Left ventricle myocardium inferior (tissue), 1 donor: ENCODE measurements at regions not wholly inside any gene's neighbourhood (a gene's known extent, or its start where the extent isn't known, plus 50 kb on each side); places are given as distances from the start of the nearest gene placed in this dataset.
"Not testable (repeated sequence)": the region's sequence is repeated elsewhere in the genome, so short reads cannot be mapped to it uniquely, and the experiment has no call there.

Experiments
- DNase-seq: peaks from one replicate; pipeline ENCODE4 v3.0.0-alpha.2; 2020
- H3K27ac ChIP-seq: fragments of 200-600 bp; replicated peaks from 2 replicates; pipeline ENCODE4 v1.8.0; 2021
- H3K27me3 ChIP-seq: fragments of 200-600 bp; 2 replicates; pipeline ENCODE4 v1.8.0; 2021; ENCODE audit warnings: low read depth
- H3K36me3 ChIP-seq: fragments of 200-600 bp; 2 replicates; pipeline ENCODE4 v1.8.0; 2021
- H3K4me1 ChIP-seq: fragments of 200-600 bp; 2 replicates; pipeline ENCODE4 v1.8.0; 2021
- H3K4me3 ChIP-seq: fragments of 200-600 bp; 2 replicates; pipeline ENCODE4 v1.8.0; 2021; ENCODE audit warnings: mild to moderate bottlenecking, moderate library complexity
- H3K9me3 ChIP-seq: fragments of 200-600 bp; replicated peaks from 2 replicates; pipeline ENCODE4 v1.8.0; 2021
- intact Hi-C: fragments of 100-400 bp; cut with micrococcal nuclease; formaldehyde crosslinking; loops from one replicate; pipeline ENCODE4 v1.11.0; 2022
- TF ChIP-seq, protein P1 (sequence below): fragments of 200-600 bp; IDR thresholded peaks from 2 replicates; pipeline ENCODE4 v1.8.0; 2021; ENCODE audit warnings: antibody characterized with exemption, mild to moderate bottlenecking, borderline replicate concordance
- donor health status: DM: no; HTN: yes; CAD: no; lungs with severe emphysema.

DNA sequence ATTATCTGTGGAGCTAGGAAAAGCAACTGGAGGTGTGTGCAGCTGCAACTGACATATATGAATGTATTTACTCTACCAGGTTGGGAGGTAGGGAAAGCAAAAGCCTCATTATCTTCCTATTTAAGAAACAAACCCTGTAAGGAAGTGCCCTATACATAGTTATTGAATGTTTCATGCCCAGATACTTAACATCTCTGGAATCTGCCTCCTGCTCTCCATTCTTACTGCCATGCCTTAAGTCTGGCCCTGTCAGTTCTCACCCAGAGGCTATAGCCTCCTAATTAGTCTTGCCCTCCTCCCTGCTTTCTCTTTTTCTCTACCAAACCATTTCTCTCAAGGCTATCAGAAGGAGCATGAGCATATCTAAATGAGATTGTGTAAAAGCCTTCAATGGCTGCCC lies 542.6 kb upstream of the LRRN3 start:
- no peaks in the 10 kb centered on the region for H3K4me1 ChIP-seq
- no peak overlapping the region for H3K27ac ChIP-seq
- intact Hi-C loops = no loop called here
- no peaks in the 10 kb centered on the region for H3K36me3 ChIP-seq
- TF ChIP-seq, protein P1, sequence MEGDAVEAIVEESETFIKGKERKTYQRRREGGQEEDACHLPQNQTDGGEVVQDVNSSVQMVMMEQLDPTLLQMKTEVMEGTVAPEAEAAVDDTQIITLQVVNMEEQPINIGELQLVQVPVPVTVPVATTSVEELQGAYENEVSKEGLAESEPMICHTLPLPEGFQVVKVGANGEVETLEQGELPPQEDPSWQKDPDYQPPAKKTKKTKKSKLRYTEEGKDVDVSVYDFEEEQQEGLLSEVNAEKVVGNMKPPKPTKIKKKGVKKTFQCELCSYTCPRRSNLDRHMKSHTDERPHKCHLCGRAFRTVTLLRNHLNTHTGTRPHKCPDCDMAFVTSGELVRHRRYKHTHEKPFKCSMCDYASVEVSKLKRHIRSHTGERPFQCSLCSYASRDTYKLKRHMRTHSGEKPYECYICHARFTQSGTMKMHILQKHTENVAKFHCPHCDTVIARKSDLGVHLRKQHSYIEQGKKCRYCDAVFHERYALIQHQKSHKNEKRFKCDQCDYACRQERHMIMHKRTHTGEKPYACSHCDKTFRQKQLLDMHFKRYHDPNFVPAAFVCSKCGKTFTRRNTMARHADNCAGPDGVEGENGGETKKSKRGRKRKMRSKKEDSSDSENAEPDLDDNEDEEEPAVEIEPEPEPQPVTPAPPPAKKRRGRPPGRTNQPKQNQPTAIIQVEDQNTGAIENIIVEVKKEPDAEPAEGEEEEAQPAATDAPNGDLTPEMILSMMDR = no peak
- no peak overlapping the region for H3K4me3 ChIP-seq
- peaks cover 35% of the 10 kb centered on the region for H3K9me3 ChIP-seq
- DNase-seq = no peak
- H3K27me3 ChIP-seq = no peaks in the 10 kb centered on the region

DNA sequence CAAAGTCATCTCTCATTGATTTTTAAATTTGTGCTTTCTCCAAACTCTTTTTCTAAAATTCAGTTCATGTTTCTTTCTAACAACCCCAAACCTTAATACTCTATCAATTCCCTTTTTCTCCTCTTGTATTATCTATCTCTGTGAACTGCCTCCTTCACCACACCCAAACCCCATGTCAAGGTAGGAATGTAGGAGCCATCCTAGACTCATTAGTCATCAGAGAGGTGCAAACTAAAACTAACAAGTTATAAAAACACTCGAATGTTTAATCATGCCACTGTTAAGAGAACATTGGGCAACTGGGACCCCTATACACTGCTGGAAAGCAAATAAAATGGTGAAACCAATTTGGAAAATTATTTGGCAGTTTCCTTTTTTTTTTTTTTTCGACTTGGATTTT lies 533.8 kb upstream of the LRRN3 start:
- Histone ChIP-seq H3K36me3 (no peaks in the 10 kb centered on the region), H3K27me3 (no peaks in the 10 kb centered on the region), H3K9me3 (peaks cover 24% of the 10 kb centered on the region), H3K4me1 (no peaks in the 10 kb centered on the region), H3K4me3 (no peak overlapping the region), H3K27ac (no peak overlapping the region)
- no peak for DNase-seq
- TF ChIP-seq, protein P1 = no peak
- intact Hi-C loops = no loop called here

DNA sequence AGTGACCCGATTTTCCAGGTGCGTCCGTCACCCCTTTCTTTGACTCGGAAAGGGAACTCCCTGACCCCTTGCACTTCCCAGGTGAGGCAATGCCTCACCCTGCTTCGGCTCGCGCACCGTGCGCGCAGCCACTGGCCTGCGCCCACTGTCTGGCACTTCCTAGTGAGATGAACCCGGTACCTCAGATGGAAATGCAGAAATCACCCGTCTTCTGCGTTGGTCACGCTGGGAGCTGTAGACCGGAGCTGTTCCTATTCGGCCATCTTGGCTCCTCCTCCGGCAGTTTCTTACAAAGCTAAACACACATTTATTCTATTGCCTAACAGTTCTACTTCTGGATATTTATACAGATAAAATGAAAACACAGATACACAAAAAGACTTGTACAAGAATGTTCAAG lies 527.6 kb upstream of the LRRN3 start:
- H3K36me3 ChIP-seq, H3K27me3 ChIP-seq, H3K4me3 ChIP-seq, intact Hi-C loops, H3K9me3 ChIP-seq, DNase-seq, H3K27ac ChIP-seq, H3K4me1 ChIP-seq: not testable (repeated sequence)

DNA sequence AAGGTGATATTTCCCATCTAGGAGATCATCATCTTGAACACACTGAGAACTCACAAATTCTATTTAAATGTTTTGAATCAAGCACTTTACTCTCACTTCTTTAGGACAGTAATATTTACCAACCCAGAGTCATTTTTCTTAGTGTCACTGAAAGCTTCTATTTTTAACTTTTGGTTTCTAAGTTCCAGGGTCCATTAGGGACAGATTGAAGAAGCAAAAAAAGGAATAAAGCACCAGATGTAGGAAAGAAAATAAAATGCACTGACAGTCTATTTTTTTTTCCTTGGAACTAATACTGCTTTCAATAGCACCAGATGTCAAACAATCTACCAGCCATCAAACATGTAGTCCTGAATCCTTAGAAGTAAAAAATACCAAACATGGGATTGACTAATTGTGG lies 526.7 kb upstream of the LRRN3 start:
- no peaks in the 10 kb centered on the region for H3K9me3 ChIP-seq
- intact Hi-C loops = no loop called here
- DNase-seq = no peak
- no peaks in the 10 kb centered on the region for H3K36me3 ChIP-seq
- no peaks in the 10 kb centered on the region for H3K27me3 ChIP-seq
- H3K4me1 ChIP-seq = peaks cover 7% of the 10 kb centered on the region
- H3K27ac ChIP-seq = no peak overlapping the region
- H3K4me3 ChIP-seq = no peak overlapping the region
- TF ChIP-seq, protein P1 = no peak

DNA sequence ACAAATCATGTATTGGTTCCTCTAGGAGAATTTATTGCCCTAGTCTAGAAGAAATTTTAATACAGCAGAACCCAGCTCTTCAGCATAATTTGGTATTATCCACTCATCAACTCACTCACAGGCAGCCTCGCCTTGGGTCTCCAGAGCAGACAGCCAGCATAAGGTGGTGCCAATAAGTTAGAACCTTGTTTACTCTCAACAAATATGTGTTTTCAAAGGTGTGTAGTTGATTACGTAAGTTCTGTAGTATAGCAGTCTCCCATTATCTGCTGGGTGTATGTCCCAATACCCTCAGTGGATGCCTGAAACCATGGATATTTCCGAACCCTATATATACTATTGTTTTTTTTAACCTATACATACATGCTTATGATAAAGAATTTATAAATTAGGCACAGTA lies 522.5 kb upstream of the LRRN3 start:
- H3K4me3 ChIP-seq = no peak overlapping the region
- H3K4me1 ChIP-seq = peaks cover 7% of the 10 kb centered on the region
- DNase-seq = no peak
- TF ChIP-seq, protein P1 = no peak
- no peaks in the 10 kb centered on the region for H3K27me3 ChIP-seq
- intact Hi-C loops = no loop called here
- H3K27ac ChIP-seq = no peak overlapping the region
- H3K36me3 ChIP-seq = no peaks in the 10 kb centered on the region
- no peaks in the 10 kb centered on the region for H3K9me3 ChIP-seq

DNA sequence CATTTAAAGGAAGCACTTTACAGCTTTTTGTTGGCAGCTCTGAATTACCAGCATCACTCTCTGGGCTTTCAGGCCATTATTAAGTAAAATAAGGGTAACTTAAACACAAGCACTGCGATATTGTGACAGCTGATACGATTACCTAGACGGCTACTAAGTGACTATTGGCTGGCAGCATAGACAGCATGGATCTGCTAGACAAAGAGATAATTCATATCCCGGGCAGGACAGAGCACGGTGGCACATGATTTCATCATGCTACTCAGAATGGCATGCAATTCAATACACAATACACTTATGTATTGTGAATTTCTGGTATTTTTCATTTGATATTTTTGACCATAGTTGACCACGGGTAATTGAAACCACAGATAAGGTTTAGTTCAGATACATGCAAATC lies 522.0 kb upstream of the LRRN3 start:
- DNase-seq = no peak
- Histone ChIP-seq H3K27me3 (no peaks in the 10 kb centered on the region), H3K9me3 (no peaks in the 10 kb centered on the region), H3K27ac (no peak overlapping the region), H3K36me3 (no peaks in the 10 kb centered on the region), H3K4me3 (no peak overlapping the region), H3K4me1 (peaks cover 7% of the 10 kb centered on the region)
- intact Hi-C loops = no loop called here
- TF ChIP-seq, protein P1 = no peak
